GM21786 (cell line): ENCODE measurements at regions not wholly inside any gene's neighbourhood (a gene's known extent, or its start where the extent isn't known, plus 50 kb on each side); places are given as distances from the start of the nearest gene placed in this dataset.

ENCODE experiments used
- ATAC-seq: cut with Tn5 transposase; IDR thresholded peaks from one replicate; pipeline ENCODE4 v1.9.1; 2021; ENCODE audit not compliant: unreplicated experiment

GRCh38 chr3:5426094-5426883, 238.8 kb downstream of the EDEM1 start:
- ATAC-seq, result peak; percentile 65

DNA sequence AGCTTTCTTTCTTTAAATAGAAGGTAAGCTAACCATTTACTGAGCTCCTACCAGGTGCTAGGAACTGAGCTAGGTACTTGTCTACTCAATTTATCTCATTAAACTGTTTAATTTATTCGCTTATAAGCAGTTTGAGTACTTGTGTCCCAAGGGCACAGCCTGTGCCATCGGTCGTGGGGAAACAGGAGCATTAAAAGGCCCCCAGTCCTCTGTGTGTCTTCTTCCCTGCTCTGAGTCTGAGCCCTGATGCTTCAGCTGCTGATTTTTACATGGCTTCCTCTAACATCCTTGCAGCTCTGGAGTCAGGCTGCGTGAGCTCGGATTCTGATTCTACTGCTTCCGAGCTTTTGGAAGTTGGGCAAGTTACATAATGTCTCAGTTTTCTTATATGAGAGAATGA, 239.5 kb downstream of the EDEM1 start:
- ATAC-seq, result no peak

GRCh38 chr3:5427938-5428337, 240.4 kb downstream of the EDEM1 start:
- ATAC-seq, result no peak

DNA sequence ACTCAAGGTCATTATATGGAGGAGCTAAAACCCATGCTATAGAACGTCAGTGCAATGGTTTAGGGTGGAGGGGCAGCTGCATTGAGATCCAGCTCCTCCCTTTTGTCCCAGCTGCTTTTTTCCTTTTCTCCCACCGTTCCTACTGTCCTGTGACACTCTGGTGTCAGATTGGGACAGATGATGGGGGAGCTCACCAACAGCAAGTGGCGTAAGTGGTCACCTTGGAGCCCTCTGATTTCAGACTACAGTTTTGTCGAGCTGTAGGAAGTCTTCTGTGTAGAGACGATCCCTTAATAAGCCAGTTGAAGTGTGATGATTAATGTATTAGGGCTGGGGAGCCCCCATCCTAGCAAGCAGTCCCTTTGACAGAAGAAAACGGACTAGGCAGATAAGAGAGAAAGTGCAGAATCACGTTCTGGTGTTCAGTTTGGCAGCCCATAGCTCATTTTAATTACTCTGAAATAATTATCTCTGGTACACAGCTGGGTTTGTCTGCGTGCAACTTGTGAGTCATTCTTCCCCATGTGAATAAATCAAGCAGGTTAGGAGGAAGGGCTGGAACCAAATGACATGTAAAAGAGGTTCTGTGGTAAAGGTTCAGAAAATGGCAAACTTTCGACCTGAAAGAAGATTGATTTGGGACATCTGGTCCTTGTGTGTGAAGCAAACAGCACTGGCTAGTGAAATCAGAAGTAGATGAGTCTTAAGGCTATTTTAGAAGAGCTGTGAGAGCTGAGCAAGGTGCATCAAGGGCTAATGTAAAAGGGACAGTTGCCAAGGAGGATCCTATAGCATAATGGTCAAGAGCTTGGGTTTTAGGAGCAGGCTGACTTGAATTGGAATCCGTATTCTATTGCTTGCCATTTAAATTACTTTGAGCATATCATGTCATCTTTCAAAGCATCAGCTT, 241.4 kb downstream of the EDEM1 start:
- ATAC-seq, result peak; percentile 77

DNA sequence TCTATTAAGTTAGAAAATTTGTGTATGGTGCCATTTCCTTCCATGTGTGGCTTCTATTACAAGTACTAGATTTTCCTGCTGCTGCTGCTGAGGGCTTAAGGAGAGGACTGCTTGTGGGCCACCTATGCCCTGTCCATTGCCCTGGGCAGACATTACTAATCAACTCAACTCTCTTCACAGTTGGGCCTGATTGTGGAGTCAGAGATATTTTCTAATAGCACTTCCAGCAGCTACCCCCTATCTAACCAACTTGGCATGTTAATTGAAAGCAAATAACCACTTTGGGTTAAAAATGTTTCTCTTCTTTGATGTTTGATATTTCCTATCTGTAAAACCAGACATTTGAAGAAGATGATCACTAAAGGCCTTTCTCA, 242.0 kb downstream of the EDEM1 start:
- no peak for ATAC-seq

DNA sequence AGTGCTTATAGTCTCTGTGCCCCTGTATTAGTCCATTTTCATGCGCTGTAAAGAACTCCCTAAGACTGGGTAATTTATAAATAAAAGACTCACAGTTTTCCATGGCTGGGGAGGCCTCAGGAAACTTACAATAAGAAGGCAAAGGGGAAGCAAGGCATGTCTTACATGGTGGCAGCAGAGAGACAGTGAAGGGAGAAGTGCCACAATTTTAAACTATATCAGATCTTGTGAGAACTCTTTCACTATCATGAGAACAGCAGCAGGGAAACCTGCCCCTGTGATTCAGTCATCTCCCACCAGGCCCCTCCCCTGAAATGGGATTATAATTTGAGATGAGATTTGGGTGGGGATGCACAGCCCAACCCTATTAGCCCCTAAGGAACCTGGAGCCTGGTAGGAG, 243.2 kb downstream of the EDEM1 start:
- ATAC-seq, result no peak

DNA sequence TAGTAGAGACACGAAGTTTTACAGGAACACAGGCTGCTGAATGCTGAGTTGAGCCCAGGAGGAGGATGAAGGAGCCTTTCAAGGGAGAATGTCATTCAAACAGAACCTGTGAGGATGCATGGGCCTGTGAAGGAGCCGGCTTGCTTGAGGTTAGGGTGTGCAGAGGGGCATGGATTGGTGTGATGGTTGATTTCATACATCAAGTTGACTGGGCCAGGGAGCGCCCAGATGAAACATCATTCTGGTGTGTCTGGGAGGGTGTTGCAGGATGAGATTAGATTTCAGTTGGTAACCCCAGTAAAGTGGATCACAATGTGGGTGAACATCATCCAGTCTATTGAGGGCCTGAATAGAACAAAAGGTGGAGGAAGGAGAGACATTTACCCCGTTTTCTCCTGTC, 243.6 kb downstream of the EDEM1 start:
- ATAC-seq, result no peak

- ATAC-seq, result no peak
These were observed 244.4 kb downstream of the EDEM1 start for GRCh38 chr3:5431811-5432378.

DNA sequence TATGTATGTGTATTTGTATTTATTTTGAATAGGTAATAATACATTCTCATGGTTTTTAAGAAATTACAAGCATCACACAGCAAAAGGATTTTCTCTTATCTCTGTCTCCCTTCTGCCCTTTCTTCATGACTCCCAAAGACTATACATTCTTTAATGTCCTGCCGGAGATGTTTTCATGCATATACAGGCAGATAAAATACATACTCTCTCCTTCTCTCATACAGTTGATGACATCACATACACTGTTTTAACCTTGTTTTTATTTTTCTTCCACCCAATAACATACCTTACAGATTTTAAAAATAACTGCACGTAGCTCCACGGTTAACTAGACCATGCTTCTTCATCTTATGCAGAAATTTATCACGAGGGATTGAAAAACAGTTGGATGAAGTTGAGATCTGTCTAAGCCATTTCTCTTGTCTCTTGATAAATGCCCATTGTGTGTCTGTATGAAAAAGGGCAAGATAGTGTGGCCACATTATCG, 249.8 kb downstream of the EDEM1 start:
- no peak for ATAC-seq

DNA sequence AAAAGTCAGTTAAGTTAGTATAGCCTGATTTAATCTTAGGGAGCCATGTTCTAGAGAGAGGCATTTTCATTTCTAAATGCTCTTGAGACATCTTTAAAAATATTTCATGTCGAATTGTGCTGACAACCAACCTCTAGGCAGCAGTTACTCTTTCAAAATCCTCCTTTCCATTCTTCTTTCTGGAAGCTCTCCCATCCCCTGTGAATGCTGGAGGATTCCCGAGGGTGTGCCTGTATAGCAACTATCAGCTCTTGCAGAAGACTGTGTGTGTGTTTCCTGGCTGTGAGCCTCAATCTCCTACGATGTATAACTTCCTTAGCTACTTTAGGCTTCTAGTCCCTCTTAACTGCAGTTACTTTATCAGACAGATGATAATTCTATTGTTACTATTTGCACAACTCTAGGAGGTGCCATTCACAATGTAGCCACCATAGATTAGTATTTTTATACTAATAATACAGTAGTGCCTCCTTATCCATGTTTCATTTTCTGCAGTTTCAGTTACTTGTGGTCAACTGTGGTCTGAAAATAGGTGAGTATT, 250.3 kb downstream of the EDEM1 start:
- no peak for ATAC-seq

DNA sequence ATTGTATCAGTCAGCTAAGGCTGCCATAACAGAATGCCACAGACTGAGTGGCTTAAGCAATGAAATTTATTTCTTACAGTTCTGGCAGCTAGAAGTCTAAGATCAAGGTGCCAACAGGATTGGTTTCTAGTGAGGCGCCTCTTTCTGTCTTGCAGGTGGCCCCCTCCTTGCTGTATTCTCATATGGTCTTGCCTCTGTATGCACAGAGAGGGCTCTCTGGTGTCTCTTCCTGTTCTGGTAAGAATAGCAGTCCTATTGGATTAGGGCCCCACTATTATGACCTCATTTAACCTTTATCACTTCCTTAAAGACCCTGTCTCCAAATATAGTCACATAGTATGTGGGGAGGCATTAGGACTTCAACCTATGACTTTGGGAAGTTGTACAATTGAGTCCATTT, 253.9 kb downstream of the EDEM1 start:
- ATAC-seq, result no peak

DNA sequence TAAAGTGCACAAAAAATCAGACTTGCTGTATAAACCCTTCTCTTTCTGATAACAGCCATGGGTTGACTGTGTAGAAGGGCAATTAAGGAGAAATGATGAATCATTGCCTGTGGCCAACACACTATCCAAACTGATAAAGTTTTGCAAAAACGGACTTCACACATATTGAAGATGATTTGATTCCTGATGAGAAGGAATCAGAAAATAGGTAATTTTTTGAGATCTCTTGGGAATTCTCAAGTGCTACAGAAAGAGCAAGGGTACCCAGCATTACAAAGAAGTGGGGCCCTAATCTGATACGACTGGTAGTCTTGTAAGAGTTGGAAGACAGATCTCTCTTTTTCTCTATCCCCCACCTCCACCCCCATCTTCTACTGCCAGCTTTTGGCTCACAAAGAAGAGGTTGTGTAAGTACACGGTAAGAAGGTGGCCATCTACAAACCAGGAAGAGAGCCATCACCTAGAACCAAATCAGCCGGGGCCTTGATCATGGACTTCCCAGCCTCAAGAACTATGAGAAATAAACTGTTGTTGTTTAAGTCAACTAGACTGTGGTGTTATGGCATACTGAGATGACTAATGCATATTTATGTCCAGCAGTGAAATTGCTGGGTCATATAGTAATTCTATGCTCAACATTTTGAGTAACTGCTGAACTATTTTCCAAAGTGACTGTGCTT, 254.7 kb downstream of the EDEM1 start:
- no peak for ATAC-seq

DNA sequence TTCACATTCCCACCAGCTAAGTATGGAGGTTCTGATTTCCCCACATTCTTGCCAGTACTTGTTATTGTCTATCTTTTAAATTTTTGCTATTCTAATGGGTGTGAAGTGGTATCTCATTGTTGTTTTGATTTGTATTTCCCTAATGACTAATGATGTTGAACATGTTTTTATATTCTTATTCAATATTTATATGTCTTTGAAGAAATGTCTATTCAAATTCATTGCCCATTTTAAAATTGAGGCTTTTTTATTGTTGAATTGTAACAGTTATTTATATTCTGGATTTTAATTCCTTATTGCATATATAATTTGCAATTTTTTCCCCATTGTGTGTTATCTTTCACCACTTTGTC, 255.3 kb downstream of the EDEM1 start:
- ATAC-seq, result no peak

DNA sequence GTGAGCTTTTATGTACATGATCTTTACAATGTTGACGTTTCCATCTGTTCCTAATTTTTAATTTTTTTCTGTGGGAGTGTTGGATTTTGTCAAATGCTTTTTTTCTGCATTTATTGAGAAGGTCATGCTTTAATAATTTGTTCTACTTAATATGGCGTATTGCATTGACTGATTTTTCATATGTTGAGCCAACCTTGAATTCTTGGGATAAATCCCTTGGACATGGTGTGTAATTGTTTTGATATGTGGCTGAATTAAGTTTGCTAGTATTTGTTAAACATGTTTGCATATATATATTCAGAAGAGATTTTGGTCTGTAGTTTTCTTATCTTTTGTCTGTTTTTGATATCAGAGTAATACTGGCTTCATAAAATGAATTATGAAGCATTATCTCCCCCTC, 256.7 kb downstream of the EDEM1 start:
- no peak for ATAC-seq

GRCh38 chr3:5445676-5446201, 258.2 kb downstream of the EDEM1 start:
- no peak for ATAC-seq

DNA sequence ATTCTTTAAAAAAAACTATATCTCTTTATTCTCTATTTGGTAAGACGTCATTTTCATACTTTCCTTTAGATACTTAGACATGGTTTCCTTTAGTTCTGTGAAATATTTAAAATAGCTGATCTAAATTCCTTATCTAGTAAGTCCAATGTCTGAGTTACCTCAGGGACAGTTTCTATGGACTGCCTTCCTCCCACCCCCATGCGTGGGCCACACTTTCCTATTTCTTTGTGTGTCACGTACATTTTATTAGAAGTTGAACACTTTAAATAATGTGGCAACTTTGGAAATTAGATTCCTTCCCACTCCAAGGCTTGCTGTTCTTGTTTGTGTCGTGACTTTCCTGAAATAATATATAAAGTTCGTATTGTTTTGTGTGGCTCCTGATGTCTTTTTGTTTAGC, 260.7 kb downstream of the EDEM1 start:
- no peak for ATAC-seq

- no peak for ATAC-seq
These were observed 261.3 kb downstream of the EDEM1 start for GRCh38 chr3:5448816-5449215.

GRCh38 chr3:5456199-5456598, 268.7 kb downstream of the EDEM1 start:
- no peak for ATAC-seq

- no peak for ATAC-seq
These were observed 271.0 kb downstream of the EDEM1 start for GRCh38 chr3:5458526-5458925.

DNA sequence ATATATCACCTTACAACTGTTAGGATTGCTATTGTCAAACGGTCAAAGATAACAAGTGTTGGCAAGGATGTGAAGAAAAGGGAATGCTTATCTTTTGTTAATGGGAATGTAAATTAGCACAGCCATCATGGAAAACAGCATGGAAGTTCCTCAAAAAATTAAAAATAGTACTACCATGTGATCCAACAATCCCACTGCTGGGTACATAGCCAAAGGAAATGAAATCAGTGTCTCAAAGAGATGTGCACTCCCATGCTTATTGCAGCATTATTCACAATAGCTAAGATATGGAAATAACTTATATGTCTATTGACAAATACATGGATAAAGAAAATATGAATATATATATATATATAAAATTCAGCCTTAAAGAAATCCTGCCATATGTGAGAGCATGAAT, 274.6 kb downstream of the EDEM1 start:
- no peak for ATAC-seq

DNA sequence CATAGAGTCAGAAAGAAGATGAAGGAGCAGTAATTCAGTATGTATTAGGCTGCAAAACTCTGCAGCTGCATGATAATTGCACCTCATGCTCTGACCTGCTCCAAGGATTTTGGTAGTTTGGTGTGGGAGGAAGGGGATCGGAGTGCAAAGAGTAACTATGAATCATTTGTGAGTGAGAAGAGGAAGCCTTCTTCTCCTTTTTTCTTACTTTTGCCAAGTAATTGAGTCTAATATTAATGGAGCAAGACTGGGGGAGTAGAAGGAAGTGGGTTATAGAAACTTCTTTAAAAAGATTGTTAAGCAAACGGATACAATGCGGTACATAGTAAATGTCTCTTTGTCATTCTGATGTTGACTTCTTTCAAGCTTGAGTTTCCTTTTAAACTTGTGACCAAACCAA, 276.5 kb downstream of the EDEM1 start:
- ATAC-seq, result no peak
